DOHH2 (cell line): ENCODE measurements at regions not wholly inside any gene's neighbourhood (a gene's known extent, or its start where the extent isn't known, plus 50 kb on each side); places are given as distances from the start of the nearest gene placed in this dataset.

Experiments used
- H3F3A ChIP-seq: fragments of 200-600 bp; sonication (generic), shearing (Covaris generic); 2 replicates; pipeline ENCODE4 v1.6.0; 2016; ENCODE audit warnings: antibody characterized with exemption, mild to moderate bottlenecking; ENCODE audit not compliant: control insufficient read depth, insufficient read depth
- H3K27ac ChIP-seq: fragments of 200-600 bp; sonication (generic); 2 replicates; pipeline ENCODE4 v1.5.1; 2014; ENCODE audit warnings: low read depth, mild to moderate bottlenecking, low read length, moderate library complexity
- H3K27me3 ChIP-seq: fragments of 200-600 bp; sonication (generic); 2 replicates; pipeline ENCODE4 v1.6.1; 2014; ENCODE audit warnings: mild to moderate bottlenecking, low read length, mixed read lengths; ENCODE audit not compliant: control insufficient read depth
- H3K36me3 ChIP-seq: fragments of 200-600 bp; sonication (generic); 2 replicates; pipeline ENCODE4 v1.6.1; 2014; ENCODE audit warnings: mild to moderate bottlenecking, low read length, moderate library complexity, mixed read lengths; ENCODE audit not compliant: control insufficient read depth
- H3K4me1 ChIP-seq: fragments of 200-600 bp; sonication (generic); 2 replicates; pipeline ENCODE4 v1.6.1; 2014; ENCODE audit warnings: mild to moderate bottlenecking, low read length, mixed read lengths; ENCODE audit not compliant: control insufficient read depth
- H3K4me2 ChIP-seq: fragments of 200-600 bp; sonication (generic); 2 replicates; pipeline ENCODE4 v1.6.0; 2014; ENCODE audit warnings: mild to moderate bottlenecking, low read length, moderate library complexity
- H3K4me3 ChIP-seq: fragments of 200-600 bp; sonication (generic); 2 replicates; pipeline ENCODE4 v1.5.1; 2014; ENCODE audit warnings: mild to moderate bottlenecking, low read length, mixed read lengths
- H3K79me2 ChIP-seq: fragments of 200-600 bp; sonication (generic); 2 replicates; pipeline ENCODE4 v1.6.1; 2014; ENCODE audit warnings: mild to moderate bottlenecking, low read length, mixed read lengths; ENCODE audit not compliant: control insufficient read depth
- H3K9me2 ChIP-seq: fragments of 200-600 bp; sonication (generic); replicated peaks from 2 replicates; pipeline ENCODE4 v1.6.1; 2014; ENCODE audit warnings: mild to moderate bottlenecking, low read length, mixed read lengths; ENCODE audit not compliant: control insufficient read depth
- H3K9me3 ChIP-seq: fragments of 200-600 bp; sonication (generic); 2 replicates; pipeline ENCODE4 v1.6.1; 2014; ENCODE audit warnings: antibody characterized with exemption, low read length, mixed read lengths; ENCODE audit not compliant: control insufficient read depth, insufficient read depth
- H4K20me1 ChIP-seq: fragments of 200-600 bp; sonication (generic); 2 replicates; pipeline ENCODE4 v1.6.0; 2014; ENCODE audit warnings: low read depth, mild to moderate bottlenecking, antibody characterized with exemption, low read length, moderate library complexity; ENCODE audit not compliant: control insufficient read depth, insufficient read depth
- EZH2phosphoT487 ChIP-seq: fragments of 200-600 bp; sonication (generic); IDR thresholded peaks from 2 replicates; pipeline ENCODE4 v1.6.1; 2017; ENCODE audit warnings: borderline replicate concordance, mild to moderate bottlenecking, antibody characterized with exemption, low read length, moderate library complexity, mixed read lengths
- TF ChIP-seq, protein P1 (sequence below): fragments of 200-600 bp; sonication (generic); IDR thresholded peaks from one replicate; pipeline ENCODE4 v1.5.1; 2014; ENCODE audit warnings: antibody characterized with exemption, mild to moderate bottlenecking, low read depth, low read length; ENCODE audit not compliant: poor library complexity, severe bottlenecking

DNA sequence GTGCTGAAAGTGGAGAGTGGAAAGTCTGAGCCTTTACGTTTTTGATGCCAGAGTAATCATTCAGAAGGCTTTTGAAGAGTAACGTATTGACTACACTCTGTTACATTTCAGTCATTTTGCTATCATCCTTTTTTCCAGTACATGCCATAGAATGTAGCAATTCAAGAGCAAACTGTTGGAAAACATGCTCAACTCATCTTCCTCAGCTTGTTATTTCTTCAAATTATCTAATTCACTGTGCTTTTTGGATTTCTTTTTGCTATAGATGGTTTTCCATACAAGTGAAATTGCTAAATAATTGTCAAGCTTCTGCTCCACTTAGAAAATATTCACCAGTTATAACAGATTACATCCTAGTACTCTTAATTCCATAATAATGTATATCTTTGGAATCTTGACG is 129.9 kb upstream of the CLEC14A start:
- H3K79me2 ChIP-seq: no peaks in the 10 kb centered on the region
- no peaks in the 10 kb centered on the region for H3F3A ChIP-seq
- H3K4me3 ChIP-seq: no peak overlapping the region
- H3K4me1 ChIP-seq: no peaks in the 10 kb centered on the region
- TF ChIP-seq, protein P1, sequence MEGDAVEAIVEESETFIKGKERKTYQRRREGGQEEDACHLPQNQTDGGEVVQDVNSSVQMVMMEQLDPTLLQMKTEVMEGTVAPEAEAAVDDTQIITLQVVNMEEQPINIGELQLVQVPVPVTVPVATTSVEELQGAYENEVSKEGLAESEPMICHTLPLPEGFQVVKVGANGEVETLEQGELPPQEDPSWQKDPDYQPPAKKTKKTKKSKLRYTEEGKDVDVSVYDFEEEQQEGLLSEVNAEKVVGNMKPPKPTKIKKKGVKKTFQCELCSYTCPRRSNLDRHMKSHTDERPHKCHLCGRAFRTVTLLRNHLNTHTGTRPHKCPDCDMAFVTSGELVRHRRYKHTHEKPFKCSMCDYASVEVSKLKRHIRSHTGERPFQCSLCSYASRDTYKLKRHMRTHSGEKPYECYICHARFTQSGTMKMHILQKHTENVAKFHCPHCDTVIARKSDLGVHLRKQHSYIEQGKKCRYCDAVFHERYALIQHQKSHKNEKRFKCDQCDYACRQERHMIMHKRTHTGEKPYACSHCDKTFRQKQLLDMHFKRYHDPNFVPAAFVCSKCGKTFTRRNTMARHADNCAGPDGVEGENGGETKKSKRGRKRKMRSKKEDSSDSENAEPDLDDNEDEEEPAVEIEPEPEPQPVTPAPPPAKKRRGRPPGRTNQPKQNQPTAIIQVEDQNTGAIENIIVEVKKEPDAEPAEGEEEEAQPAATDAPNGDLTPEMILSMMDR: no peak
- no peak for TF ChIP-seq EZH2phosphoT487
- H3K4me2 ChIP-seq: no peak overlapping the region
- no peaks in the 10 kb centered on the region for H3K9me2 ChIP-seq
- no peaks in the 10 kb centered on the region for H3K36me3 ChIP-seq
- no peaks in the 10 kb centered on the region for H3K27me3 ChIP-seq
- H4K20me1 ChIP-seq: no peaks in the 10 kb centered on the region
- H3K27ac ChIP-seq: no peak overlapping the region
- H3K9me3 ChIP-seq: no peaks in the 10 kb centered on the region

GRCh38 chr14:38385343-38385742 is 129.4 kb upstream of the CLEC14A start:
- no peak for TF ChIP-seq EZH2phosphoT487
- TF ChIP-seq, protein P1: no peak
- no peaks in the 10 kb centered on the region for H3K9me2 ChIP-seq
- H4K20me1 ChIP-seq: no peaks in the 10 kb centered on the region
- no peaks in the 10 kb centered on the region for H3K79me2 ChIP-seq
- no peaks in the 10 kb centered on the region for H3K27me3 ChIP-seq
- no peaks in the 10 kb centered on the region for H3K36me3 ChIP-seq
- no peak overlapping the region for H3K4me3 ChIP-seq
- H3F3A ChIP-seq: no peaks in the 10 kb centered on the region
- no peaks in the 10 kb centered on the region for H3K9me3 ChIP-seq
- no peak overlapping the region for H3K4me2 ChIP-seq
- H3K27ac ChIP-seq: no peak overlapping the region
- H3K4me1 ChIP-seq: no peaks in the 10 kb centered on the region

- Histone ChIP-seq H3K27me3 (no peaks in the 10 kb centered on the region), H3K27ac (no peak overlapping the region), H4K20me1 (no peaks in the 10 kb centered on the region), H3K4me1 (no peaks in the 10 kb centered on the region), H3K4me3 (no peak overlapping the region), H3K9me3 (no peaks in the 10 kb centered on the region), H3K9me2 (no peaks in the 10 kb centered on the region), H3F3A (no peaks in the 10 kb centered on the region), H3K79me2 (no peaks in the 10 kb centered on the region), H3K36me3 (no peaks in the 10 kb centered on the region), H3K4me2 (no peak overlapping the region)
- TF ChIP-seq, protein P1: no peak
- no peak for TF ChIP-seq EZH2phosphoT487
Measured at GRCh38 chr14:38384741-38385140, 128.8 kb upstream of the CLEC14A start.

- H3F3A ChIP-seq: no peaks in the 10 kb centered on the region
- no peak overlapping the region for H3K27ac ChIP-seq
- no peaks in the 10 kb centered on the region for H3K9me2 ChIP-seq
- no peaks in the 10 kb centered on the region for H3K36me3 ChIP-seq
- no peak overlapping the region for H3K4me3 ChIP-seq
- H3K27me3 ChIP-seq: no peaks in the 10 kb centered on the region
- no peaks in the 10 kb centered on the region for H3K79me2 ChIP-seq
- TF ChIP-seq, protein P1: no peak
- no peak for TF ChIP-seq EZH2phosphoT487
- H3K9me3 ChIP-seq: no peaks in the 10 kb centered on the region
- no peaks in the 10 kb centered on the region for H4K20me1 ChIP-seq
- H3K4me2 ChIP-seq: no peak overlapping the region
- H3K4me1 ChIP-seq: no peaks in the 10 kb centered on the region
Measured at GRCh38 chr14:38367922-38368321, 112.0 kb upstream of the CLEC14A start.
